ENCODE measurements at regions not wholly inside any gene's neighbourhood (a gene's known extent, or its start where the extent isn't known, plus 50 kb on each side); places are given as distances from the start of the nearest gene placed in this dataset.

GRCh38 chr10:83574770-83575169 lies 564.5 kb upstream of the GHITM start:
- TF ChIP-seq EZH2 (optimal IDR thresholded peaks at IDR 0.05; ENCODE audit: low read depth, low read length) (no peak), EZH2phosphoT487 (IDR thresholded peaks at IDR 0.05; ENCODE audit: low read length) (no peak)
- TF ChIP-seq, protein P1, sequence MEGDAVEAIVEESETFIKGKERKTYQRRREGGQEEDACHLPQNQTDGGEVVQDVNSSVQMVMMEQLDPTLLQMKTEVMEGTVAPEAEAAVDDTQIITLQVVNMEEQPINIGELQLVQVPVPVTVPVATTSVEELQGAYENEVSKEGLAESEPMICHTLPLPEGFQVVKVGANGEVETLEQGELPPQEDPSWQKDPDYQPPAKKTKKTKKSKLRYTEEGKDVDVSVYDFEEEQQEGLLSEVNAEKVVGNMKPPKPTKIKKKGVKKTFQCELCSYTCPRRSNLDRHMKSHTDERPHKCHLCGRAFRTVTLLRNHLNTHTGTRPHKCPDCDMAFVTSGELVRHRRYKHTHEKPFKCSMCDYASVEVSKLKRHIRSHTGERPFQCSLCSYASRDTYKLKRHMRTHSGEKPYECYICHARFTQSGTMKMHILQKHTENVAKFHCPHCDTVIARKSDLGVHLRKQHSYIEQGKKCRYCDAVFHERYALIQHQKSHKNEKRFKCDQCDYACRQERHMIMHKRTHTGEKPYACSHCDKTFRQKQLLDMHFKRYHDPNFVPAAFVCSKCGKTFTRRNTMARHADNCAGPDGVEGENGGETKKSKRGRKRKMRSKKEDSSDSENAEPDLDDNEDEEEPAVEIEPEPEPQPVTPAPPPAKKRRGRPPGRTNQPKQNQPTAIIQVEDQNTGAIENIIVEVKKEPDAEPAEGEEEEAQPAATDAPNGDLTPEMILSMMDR (IDR thresholded peaks at IDR 0.05; ENCODE audit: low read length): no peak

DNA sequence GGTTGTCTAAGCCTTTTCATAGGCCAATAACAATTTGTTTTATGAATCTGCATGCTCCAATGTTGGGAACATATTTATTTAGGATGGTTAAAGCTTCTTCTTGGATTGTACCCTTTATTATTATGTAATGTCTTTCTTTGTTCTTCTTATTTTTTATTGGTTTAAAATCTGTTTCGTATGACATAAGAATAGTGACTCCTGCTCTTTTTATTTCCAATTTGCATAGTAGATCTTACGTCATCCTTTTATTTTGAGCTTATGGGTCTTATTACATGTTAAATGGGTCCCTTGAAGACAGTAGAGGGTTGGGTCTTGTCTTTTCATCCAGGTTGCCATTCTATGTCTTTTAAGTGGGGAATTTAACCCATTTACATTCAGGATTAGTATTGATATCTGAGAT lies 561.9 kb upstream of the GHITM start:
- no peak overlapping the region for H3K4me2 ChIP-seq (ENCODE audit: low read depth, low read length)
- H2AFZ ChIP-seq (ENCODE audit: low read length): no peak overlapping the region
- no peaks in the 10 kb centered on the region for H3K9me3 ChIP-seq (replicated peaks; ENCODE audit: insufficient read depth, low read length)
- no peaks in the 10 kb centered on the region for H3F3A ChIP-seq (ENCODE audit: insufficient read depth, low read length)
- no peak overlapping the region for H3K4me3 ChIP-seq (ENCODE audit: low read length)
- no peak overlapping the region for H3K9ac ChIP-seq (ENCODE audit: low read length)
- H3K27ac ChIP-seq (ENCODE audit: low read length): no peak overlapping the region
- H3K9me2 ChIP-seq (replicated peaks; ENCODE audit: insufficient read depth, low read length): no peaks in the 10 kb centered on the region
- TF ChIP-seq EZH2 (optimal IDR thresholded peaks at IDR 0.05; ENCODE audit: low read depth, low read length): no peak
- TF ChIP-seq, protein P1 (IDR thresholded peaks at IDR 0.05; ENCODE audit: low read length): no peak
- no peak for TF ChIP-seq EZH2phosphoT487 (IDR thresholded peaks at IDR 0.05; ENCODE audit: low read length)
- no peaks in the 10 kb centered on the region for H3K27me3 ChIP-seq (replicated peaks; ENCODE audit: insufficient read depth, low read length)
- no peaks in the 10 kb centered on the region for H3K36me3 ChIP-seq (replicated peaks; ENCODE audit: insufficient read depth, low read length)
- H3K4me1 ChIP-seq (ENCODE audit: low read length): 0 out of 2 replicates have a peak, but pooled peaks cover 3% of the 10 kb centered on the region
- no peak for DNase-seq
- H4K20me1 ChIP-seq (ENCODE audit: insufficient read depth, low read length): no peaks in the 10 kb centered on the region
- no peaks in the 10 kb centered on the region for H3K79me2 ChIP-seq (ENCODE audit: low read length)

More at GRCh38 chr10:83574770-83575169, 564.5 kb upstream of the GHITM start:
- Histone ChIP-seq H4K20me1 (ENCODE audit: insufficient read depth, low read length) (no peaks in the 10 kb centered on the region), H3K9me2 (replicated peaks; ENCODE audit: insufficient read depth, low read length) (no peaks in the 10 kb centered on the region), H3K79me2 (ENCODE audit: low read length) (no peaks in the 10 kb centered on the region), H3K27ac (ENCODE audit: low read length) (no peak overlapping the region), H3K4me3 (ENCODE audit: low read length) (no peak overlapping the region), H3K9ac (ENCODE audit: low read length) (no peak overlapping the region), H3K4me1 (ENCODE audit: low read length) (0 out of 2 replicates have a peak, but pooled peaks cover 3% of the 10 kb centered on the region), H3K9me3 (replicated peaks; ENCODE audit: insufficient read depth, low read length) (no peaks in the 10 kb centered on the region), H3K36me3 (replicated peaks; ENCODE audit: insufficient read depth, low read length) (no peaks in the 10 kb centered on the region), H3K27me3 (replicated peaks; ENCODE audit: insufficient read depth, low read length) (no peaks in the 10 kb centered on the region), H3F3A (ENCODE audit: insufficient read depth, low read length) (no peaks in the 10 kb centered on the region), H3K4me2 (ENCODE audit: low read depth, low read length) (no peak overlapping the region), H2AFZ (ENCODE audit: low read length) (no peak overlapping the region)
- DNase-seq: peak; percentile 32

DNA sequence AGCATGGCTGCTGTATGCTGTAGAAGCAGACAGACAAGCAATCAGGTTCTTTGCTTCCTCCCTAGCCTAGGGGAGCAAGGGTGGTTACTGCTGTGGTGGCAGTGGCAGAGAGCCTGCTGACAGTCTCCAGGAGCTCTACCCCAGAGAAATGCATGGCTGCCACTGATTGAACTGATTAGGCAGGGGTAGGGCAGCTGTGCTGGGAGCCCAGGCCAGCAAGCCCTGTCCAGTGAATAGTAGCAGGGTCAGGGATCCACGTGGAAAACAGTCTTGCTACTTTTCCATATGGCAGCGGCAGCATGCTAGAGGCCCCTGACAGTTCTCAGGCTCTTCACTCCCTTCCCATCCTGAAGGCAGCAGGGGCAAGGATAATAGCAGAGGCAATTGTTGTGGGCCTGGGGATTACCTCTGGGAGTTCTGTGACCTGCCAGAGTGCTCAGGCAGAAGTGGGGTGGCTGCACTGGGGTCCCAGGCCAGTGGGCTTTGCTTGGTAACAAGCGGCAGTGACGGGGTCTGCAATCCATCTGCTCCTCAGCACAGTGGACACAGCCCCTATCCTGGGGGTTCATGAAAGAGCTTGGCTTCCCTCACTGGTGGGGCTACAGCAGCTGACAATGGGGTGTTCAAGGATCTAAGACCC lies 558.8 kb upstream of the GHITM start:
- Histone ChIP-seq H3K9me2 (replicated peaks; ENCODE audit: insufficient read depth, low read length) (no peaks in the 10 kb centered on the region), H3F3A (ENCODE audit: insufficient read depth, low read length) (no peaks in the 10 kb centered on the region), H3K4me1 (ENCODE audit: low read length) (no peaks in the 10 kb centered on the region), H3K27me3 (replicated peaks; ENCODE audit: insufficient read depth, low read length) (no peaks in the 10 kb centered on the region), H3K9ac (ENCODE audit: low read length) (no peak overlapping the region), H4K20me1 (ENCODE audit: insufficient read depth, low read length) (no peaks in the 10 kb centered on the region), H3K4me2 (ENCODE audit: low read depth, low read length) (no peak overlapping the region), H3K79me2 (ENCODE audit: low read length) (no peaks in the 10 kb centered on the region), H3K27ac (ENCODE audit: low read length) (no peak overlapping the region), H2AFZ (ENCODE audit: low read length) (no peak overlapping the region), H3K36me3 (replicated peaks; ENCODE audit: insufficient read depth, low read length) (no peaks in the 10 kb centered on the region), H3K4me3 (ENCODE audit: low read length) (no peak overlapping the region), H3K9me3 (replicated peaks; ENCODE audit: insufficient read depth, low read length) (no peaks in the 10 kb centered on the region)
- no peak for DNase-seq
- TF ChIP-seq EZH2phosphoT487 (IDR thresholded peaks at IDR 0.05; ENCODE audit: low read length) (no peak), EZH2 (optimal IDR thresholded peaks at IDR 0.05; ENCODE audit: low read depth, low read length) (no peak)
- TF ChIP-seq, protein P1 (IDR thresholded peaks at IDR 0.05; ENCODE audit: low read length): no peak

Data from MM.1S (cell line).